HEK293T (cell line): ENCODE measurements at regions not wholly inside any gene's neighbourhood (a gene's known extent, or its start where the extent isn't known, plus 50 kb on each side); places are given as distances from the start of the nearest gene placed in this dataset.
A peak's percentile ranks its signal among the peaks of the same experiment; 100 is the strongest.

Experiments
- CTCF ChIA-PET: fragments of 350-600 bp; formaldehyde crosslinking; extraction: SDS; loops from one replicate; lab custom pipeline; 2021; ENCODE audit warnings: antibody characterized with exemption, inconsistent platforms; lab: Yijun Ruan, JAX
- POLR2A ChIA-PET: fragments of 350-600 bp; formaldehyde crosslinking; extraction: SDS; loops from one replicate; lab custom pipeline; 2020; ENCODE audit warnings: antibody characterized with exemption, inconsistent platforms; lab: Yijun Ruan, JAX
- DNase-seq: peaks from one replicate; pipeline ENCODE4 v3.0.0; 2012; ENCODE audit warnings: mixed read lengths; ENCODE audit errors: extremely low spot score
- ARNT ChIP-seq: fragments of 450-650 bp; IDR thresholded peaks from 2 replicates; pipeline ENCODE4 v1.6.1; 2017; ENCODE audit warnings: mild to moderate bottlenecking
- BHLHE40 ChIP-seq: fragments of 450-650 bp; IDR thresholded peaks from 2 replicates; pipeline ENCODE4 v1.6.1; 2016; ENCODE audit warnings: mild to moderate bottlenecking, moderate library complexity, borderline replicate concordance
- CTBP1 ChIP-seq: fragments of 450-650 bp; IDR thresholded peaks from 2 replicates; pipeline ENCODE4 v1.6.1; 2016; ENCODE audit warnings: borderline replicate concordance
- ELF4 ChIP-seq: fragments of 450-650 bp; IDR thresholded peaks from 2 replicates; pipeline ENCODE4 v1.6.1; 2017; ENCODE audit warnings: antibody characterized with exemption
- FOXA1 ChIP-seq: fragments of 450-650 bp; IDR thresholded peaks from 2 replicates; pipeline ENCODE4 v1.6.1; 2016; ENCODE audit warnings: mild to moderate bottlenecking
- FOXK2 ChIP-seq: fragments of 450-650 bp; IDR thresholded peaks from 2 replicates; pipeline ENCODE4 v1.6.1; 2016; ENCODE audit warnings: mild to moderate bottlenecking
- FOXM1 ChIP-seq: fragments of 450-650 bp; IDR thresholded peaks from 2 replicates; pipeline ENCODE4 v1.6.1; 2017; ENCODE audit warnings: mild to moderate bottlenecking, borderline replicate concordance
- HDGF ChIP-seq: fragments of 450-650 bp; IDR thresholded peaks from 2 replicates; pipeline ENCODE4 v1.6.1; 2017; ENCODE audit warnings: antibody characterized with exemption, borderline replicate concordance
- L3MBTL2 ChIP-seq: fragments of 450-650 bp; conservative IDR thresholded peaks from 2 replicates; pipeline ENCODE4 v1.6.1; 2016; ENCODE audit warnings: mild to moderate bottlenecking
- LEF1 ChIP-seq: fragments of 450-650 bp; IDR thresholded peaks from 2 replicates; pipeline ENCODE4 v1.6.1; 2017; ENCODE audit warnings: mild to moderate bottlenecking, borderline replicate concordance
- NFRKB ChIP-seq: fragments of 450-650 bp; IDR thresholded peaks from 2 replicates; pipeline ENCODE4 v1.6.1; 2016; ENCODE audit warnings: mild to moderate bottlenecking, moderate library complexity
- SP1 ChIP-seq: fragments of 450-650 bp; IDR thresholded peaks from 2 replicates; pipeline ENCODE4 v1.6.1; 2017
- SUZ12 ChIP-seq: fragments of 450-650 bp; IDR thresholded peaks from 2 replicates; pipeline ENCODE4 v1.6.1; 2016; ENCODE audit warnings: mild to moderate bottlenecking
- TARDBP ChIP-seq: fragments of 450-650 bp; IDR thresholded peaks from 2 replicates; pipeline ENCODE4 v1.6.1; 2016
- ZNF384 ChIP-seq: fragments of 450-650 bp; IDR thresholded peaks from 2 replicates; pipeline ENCODE4 v1.6.1; 2016
- TF ChIP-seq, protein P1 (sequence below): fragments of 450-650 bp; IDR thresholded peaks from 2 replicates; pipeline ENCODE4 v1.6.1; 2016

DNA sequence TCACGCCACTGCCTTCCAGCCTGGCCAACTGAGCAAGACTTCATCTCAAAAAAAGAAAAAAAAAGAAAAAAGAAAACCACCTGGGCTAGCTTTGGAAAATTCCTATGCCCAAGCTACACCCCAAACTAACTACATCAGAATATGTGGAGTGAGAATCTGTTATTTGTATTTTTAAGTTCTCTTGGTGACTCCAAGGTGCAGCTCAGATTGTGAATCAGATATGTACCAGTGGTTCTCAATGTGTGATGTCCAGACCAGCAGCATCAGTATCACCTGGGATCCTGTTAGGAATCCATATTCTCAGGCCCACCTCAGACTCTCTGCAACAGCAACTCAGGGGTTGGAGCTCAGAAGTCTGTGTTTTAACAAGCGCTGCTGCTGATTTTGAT is 376.8 kb downstream of the EDEM1 start:
- CTCF ChIA-PET: no interaction called here
- POLR2A ChIA-PET: no interaction called here
- no peak for DNase-seq
- TF ChIP-seq HDGF: no peak
- TF ChIP-seq, protein P1, sequence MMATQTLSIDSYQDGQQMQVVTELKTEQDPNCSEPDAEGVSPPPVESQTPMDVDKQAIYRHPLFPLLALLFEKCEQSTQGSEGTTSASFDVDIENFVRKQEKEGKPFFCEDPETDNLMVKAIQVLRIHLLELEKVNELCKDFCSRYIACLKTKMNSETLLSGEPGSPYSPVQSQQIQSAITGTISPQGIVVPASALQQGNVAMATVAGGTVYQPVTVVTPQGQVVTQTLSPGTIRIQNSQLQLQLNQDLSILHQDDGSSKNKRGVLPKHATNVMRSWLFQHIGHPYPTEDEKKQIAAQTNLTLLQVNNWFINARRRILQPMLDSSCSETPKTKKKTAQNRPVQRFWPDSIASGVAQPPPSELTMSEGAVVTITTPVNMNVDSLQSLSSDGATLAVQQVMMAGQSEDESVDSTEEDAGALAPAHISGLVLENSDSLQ: no peak
- TF ChIP-seq ELF4: no peak
- TF ChIP-seq CTBP1: no peak

DNA sequence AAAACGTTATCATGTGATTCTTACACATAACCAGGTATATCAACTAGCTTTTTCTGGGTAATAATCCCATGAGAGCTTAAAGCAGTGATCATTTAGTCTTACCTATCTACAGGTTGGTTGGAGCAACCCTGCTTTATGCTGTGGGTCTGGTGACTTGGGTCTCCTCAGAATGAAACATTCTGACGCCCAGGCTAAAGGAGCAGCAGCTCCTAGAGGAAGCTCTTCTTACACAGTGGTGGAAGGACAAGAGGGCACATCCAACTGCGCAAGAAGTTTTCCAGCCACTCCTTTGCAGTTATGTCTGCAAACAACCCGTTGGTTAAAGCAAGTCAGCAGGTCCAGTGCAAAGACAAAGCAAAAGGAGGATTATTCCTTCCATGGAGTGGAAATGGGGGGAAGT is 377.5 kb downstream of the EDEM1 start:
- TF ChIP-seq, protein P1: no peak
- TF ChIP-seq BHLHE40: no peak
- no peak for TF ChIP-seq L3MBTL2
- TF ChIP-seq ELF4: no peak
- TF ChIP-seq LEF1: no peak
- TF ChIP-seq ARNT: no peak
- no peak for TF ChIP-seq NFRKB
- TF ChIP-seq FOXK2: no peak
- POLR2A ChIA-PET: interaction anchor here (0.5 kb wide), 1 partner anchor 437 kb away, joined by 3 read pairs; no protein-coding TSS in a partner anchor
- DNase-seq: no peak
- CTCF ChIA-PET: no interaction called here

DNA sequence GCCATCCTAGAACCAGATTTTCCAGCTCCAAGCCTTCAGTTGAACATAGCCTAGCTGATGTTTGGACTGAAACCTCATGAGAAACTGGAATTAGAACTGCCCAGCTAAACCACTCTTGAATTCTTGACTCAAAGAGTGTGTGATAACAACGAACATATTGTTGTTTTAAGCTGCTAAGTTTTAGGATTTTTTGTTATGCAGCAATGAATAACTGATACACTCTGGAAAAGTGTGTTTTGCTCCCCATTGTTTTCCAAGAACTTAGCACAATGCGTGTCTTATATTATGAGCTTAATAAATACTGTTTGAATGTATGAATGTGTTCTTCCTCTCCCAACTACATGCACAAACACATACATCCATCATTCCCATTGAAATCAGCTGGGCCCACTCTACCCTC is 379.6 kb downstream of the EDEM1 start:
- CTCF ChIA-PET: no interaction called here
- POLR2A ChIA-PET: no interaction called here

DNA sequence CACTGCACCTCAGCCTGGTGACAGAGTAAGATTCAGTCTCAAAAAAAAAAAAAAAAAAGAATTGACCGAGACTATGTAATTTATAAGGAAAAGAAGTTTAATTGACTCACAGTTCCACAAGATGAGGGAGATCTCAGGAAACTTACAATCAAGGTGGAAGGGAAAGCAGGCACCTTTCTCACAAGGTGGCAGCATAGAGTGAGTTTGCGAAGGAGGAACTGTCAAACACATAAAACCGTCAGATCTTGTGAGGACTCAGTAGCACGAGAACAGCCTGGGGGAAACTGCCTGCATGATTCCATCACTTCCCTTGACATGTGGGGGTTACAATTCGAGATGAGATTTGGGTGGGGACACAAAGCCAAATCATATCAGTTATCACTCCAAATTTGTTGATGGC is 380.9 kb downstream of the EDEM1 start:
- ChIA-PET CTCF (no interaction called here), POLR2A (no interaction called here)
- TF ChIP-seq, protein P1: peak; percentile 35
- no peak for TF ChIP-seq ZNF384
- DNase-seq: no peak

More for the DNA sequence above, 379.6 kb downstream of the EDEM1 start:
- TF ChIP-seq FOXK2: no peak
- TF ChIP-seq FOXM1: no peak
- TF ChIP-seq, protein P1: no peak
- no peak for TF ChIP-seq FOXA1
- TF ChIP-seq BHLHE40: no peak
- TF ChIP-seq NFRKB: no peak
- TF ChIP-seq L3MBTL2: no peak
- no peak for TF ChIP-seq ZNF384
- no peak for TF ChIP-seq TARDBP
- TF ChIP-seq SUZ12: no peak
- no peak for TF ChIP-seq LEF1
- TF ChIP-seq HDGF: no peak
- DNase-seq: no peak

DNA sequence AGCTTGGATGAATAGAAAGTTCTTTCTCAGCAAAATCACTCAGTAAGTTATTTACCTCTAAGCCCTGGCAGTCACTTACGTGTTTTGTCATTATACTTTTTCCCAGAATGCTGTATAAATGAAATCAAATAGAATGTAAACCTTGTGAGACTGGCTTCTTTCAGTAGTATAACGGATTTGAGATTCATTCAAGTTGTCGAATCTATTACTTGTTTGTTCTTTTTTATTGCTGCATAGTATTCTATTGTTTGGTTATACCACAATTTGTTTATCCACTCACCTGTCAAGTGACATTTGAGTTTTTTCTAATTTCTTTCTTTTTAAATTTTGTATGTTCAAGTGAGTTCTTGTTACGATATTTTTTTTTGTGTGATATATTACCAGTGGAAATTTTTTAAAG is 381.6 kb downstream of the EDEM1 start:
- no peak for DNase-seq
- CTCF ChIA-PET: no interaction called here
- POLR2A ChIA-PET: no interaction called here
- TF ChIP-seq BHLHE40 (no peak), LEF1 (no peak), SP1 (no peak), NFRKB (no peak), SUZ12 (no peak), TARDBP (no peak), CTBP1 (no peak)
- TF ChIP-seq, protein P1: no peak

DNA sequence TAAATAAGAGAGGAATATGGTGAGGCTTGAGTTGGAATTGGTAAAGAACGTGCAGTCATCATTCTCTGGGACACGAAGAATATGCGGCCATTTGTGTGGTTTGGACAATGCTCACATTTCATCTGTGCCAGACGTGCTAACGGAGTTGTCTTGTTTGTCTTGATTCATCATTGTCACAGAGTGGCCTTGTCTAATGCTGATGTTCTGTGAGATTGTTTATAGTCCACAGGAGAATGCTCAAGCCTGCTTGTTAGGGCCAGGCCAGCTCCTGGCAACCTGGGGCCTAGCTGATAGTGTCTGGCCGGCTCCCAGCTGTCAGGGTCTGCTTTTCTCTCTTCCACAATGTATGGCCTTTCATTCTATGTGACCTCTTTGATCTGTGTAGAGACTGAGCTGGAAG is 384.7 kb downstream of the EDEM1 start:
- POLR2A ChIA-PET: no interaction called here
- no peak for TF ChIP-seq BHLHE40
- TF ChIP-seq FOXK2: no peak
- no peak for TF ChIP-seq ARNT
- no peak for TF ChIP-seq LEF1
- TF ChIP-seq SP1: no peak
- no peak for TF ChIP-seq L3MBTL2
- no peak for TF ChIP-seq CTBP1
- CTCF ChIA-PET: interaction anchor here (0.5 kb wide), 1 partner anchor 13 kb away, joined by 3 read pairs; no protein-coding TSS in a partner anchor
- no peak for DNase-seq
